K562 (cell line): ENCODE measurements at regions not wholly inside any gene's neighbourhood (a gene's known extent, or its start where the extent isn't known, plus 50 kb on each side); places are given as distances from the start of the nearest gene placed in this dataset.

ENCODE experiments used
- ATAC-seq: fragments of 200-7000 bp; cut with Tn5 transposase; 3 replicates; pipeline ENCODE4 v1.9.1; 2020; ENCODE audit warnings: moderate library complexity
- BruUV-seq: library from RNA; stranded (reverse); fragments of 400-500 nt; replicated peaks from 2 replicates; lab custom pipeline; 2021; lab: Mats Ljungman, UMichigan
- CTCF ChIA-PET: fragments of 300-600 bp; formaldehyde crosslinking; extraction: SDS; loops from one replicate; lab custom pipeline; 2021; ENCODE audit warnings: low intra/inter-chr PET ratio; lab: Yijun Ruan, JAX
- POLR2A ChIA-PET: fragments of 300-600, 350-650 bp; sonication (Branson Sonifier 250); formaldehyde crosslinking; extraction: SDS; loops from one replicate; lab custom pipeline; 2021; ENCODE audit warnings: antibody characterized with exemption, inconsistent platforms; lab: Yijun Ruan, JAX
- DNase-seq, 4 experiments: peaks; one replicate each; pipeline versions ENCODE4 v3.0.0 to v3.0.0-alpha.2; 2011 to 2018; ENCODE audit warnings: low spot score in 3 of 4, mixed read lengths in 3 of 4; ENCODE audit errors: extremely low read depth in 1 of 4
- FAIRE-seq: peaks from 2 replicates; lab custom pipeline; 2011; peaks lifted over from hg19 to GRCh38; lab: Jason Lieb, UNC
- H2AFZ ChIP-seq: 2 replicates; pipeline ENCODE4 v1.6.0; 2011; ENCODE audit warnings: low read depth, low read length, control low read depth, inconsistent platforms
- H3K27ac ChIP-seq: fragments of 200-600 bp; 3 replicates; pipeline ENCODE4 v1.8.0; 2011; ENCODE audit warnings: low read depth, mild to moderate bottlenecking, control low read depth, inconsistent platforms, low read length, moderate library complexity, mixed read lengths; ENCODE audit errors: extremely low read depth
- H3K27me3 ChIP-seq, 2 experiments: fragments of 300-600 bp in 1 of 2; 2 replicates in 1 of 2; 3 replicates in 1 of 2; pipeline versions ENCODE4 v1.6.0 to v1.8.0; 2011; ENCODE audit warnings: inconsistent platforms in 2 of 2, low read length in 2 of 2, mild to moderate bottlenecking in 1 of 2, mixed read lengths in 1 of 2, moderate library complexity in 1 of 2; ENCODE audit not compliant: control insufficient read depth in 2 of 2, insufficient read depth in 2 of 2
- H3K36me3 ChIP-seq: fragments of 300-600 bp; 3 replicates; pipeline ENCODE4 v1.8.0; 2011; ENCODE audit warnings: mild to moderate bottlenecking, low read length, inconsistent platforms; ENCODE audit not compliant: control insufficient read depth, insufficient read depth
- H3K4me1 ChIP-seq, 2 experiments: fragments of 200-600 bp in 1 of 2; replicated peaks in 1 of 2; 2 replicates in 1 of 2; 3 replicates in 1 of 2; pipeline versions ENCODE4 v1.5.1 to v1.8.0; 2011; ENCODE audit warnings: inconsistent platforms in 2 of 2, low read length in 2 of 2, mild to moderate bottlenecking in 1 of 2, mixed read lengths in 1 of 2, moderate library complexity in 1 of 2; ENCODE audit not compliant: control insufficient read depth in 2 of 2, insufficient read depth in 2 of 2
- H3K4me2 ChIP-seq: 2 replicates; pipeline ENCODE4 v1.6.1; 2011; ENCODE audit warnings: low read length, control low read depth, inconsistent platforms, mixed read lengths; ENCODE audit not compliant: insufficient read depth
- H3K4me3 ChIP-seq: fragments of 200-600 bp; sonication (generic), shearing (Covaris generic); 2 replicates; pipeline ENCODE4 v1.5.1; 2016; ENCODE audit warnings: control low read depth, inconsistent platforms
- H3K79me2 ChIP-seq: fragments of 200-600 bp; 3 replicates; pipeline ENCODE4 v1.8.0; 2011; ENCODE audit warnings: low read length, inconsistent platforms; ENCODE audit not compliant: control insufficient read depth, insufficient read depth
- H3K9ac ChIP-seq, 2 experiments: 2 replicates each; pipeline versions ENCODE4 v1.6.0 to v1.6.1; 2011; ENCODE audit warnings: low read depth in 2 of 2, low read length in 2 of 2, control low read depth in 1 of 2, inconsistent platforms in 1 of 2, mild to moderate bottlenecking in 1 of 2, mixed read lengths in 1 of 2; ENCODE audit not compliant: insufficient read depth in 1 of 2
- H3K9me1 ChIP-seq: one replicate; pipeline ENCODE4 v1.6.0; 2011; ENCODE audit warnings: inconsistent platforms, mild to moderate bottlenecking, low read length, moderate library complexity; ENCODE audit not compliant: control insufficient read depth, insufficient read depth
- H3K9me3 ChIP-seq: replicated peaks from 2 replicates; pipeline ENCODE4 v1.5.1; 2011; ENCODE audit warnings: low read depth, low read length, inconsistent platforms; ENCODE audit not compliant: control insufficient read depth, insufficient read depth
- H4K20me1 ChIP-seq: replicated peaks from 2 replicates; pipeline ENCODE4 v1.6.1; 2011; ENCODE audit warnings: low read length, inconsistent platforms, mixed read lengths; ENCODE audit not compliant: control insufficient read depth, insufficient read depth
- BCOR ChIP-seq: fragments of 450-650 bp; IDR thresholded peaks from 2 replicates; pipeline ENCODE4 v1.6.1; 2016
- BHLHE40 ChIP-seq: IDR thresholded peaks from 2 replicates; pipeline ENCODE4 v1.6.1; 2011; ENCODE audit warnings: low read length, improper control_type of control experiment
- E2F3 ChIP-seq: fragments of 250-450 bp; sonication (Bioruptor Pico); IDR thresholded peaks from 2 replicates; pipeline ENCODE4 v1.4.0; 2020; ENCODE audit warnings: mild to moderate bottlenecking
- EP300 ChIP-seq: IDR thresholded peaks from 2 replicates; pipeline ENCODE4 v1.6.1; 2012; ENCODE audit warnings: low read length, improper control_type of control experiment
- ERF ChIP-seq: fragments of 450-650 bp; formaldehyde crosslinking; IDR thresholded peaks from 2 replicates; pipeline ENCODE4 v1.4.0; 2020; ENCODE audit warnings: mild to moderate bottlenecking, mixed read lengths
- ETV6 ChIP-seq, 3 experiments: fragments of 150-350 bp in 1 of 3; sonication (generic) in 1 of 3; formaldehyde crosslinking in 1 of 3; IDR thresholded peaks; 2 replicates each; pipeline versions ENCODE4 v1.6.1 to v1.8.0; 2014 to 2022; ENCODE audit warnings: borderline replicate concordance in 2 of 3, low read depth in 2 of 3, antibody characterized with exemption in 1 of 3, low read length in 1 of 3, mild to moderate bottlenecking in 1 of 3, missing genetic modification reagents in 1 of 3
- HNRNPK ChIP-seq: fragments of 200-400 bp; formaldehyde crosslinking; IDR thresholded peaks from one replicate; pipeline ENCODE4 v1.6.1; 2018; ENCODE audit warnings: mild to moderate bottlenecking, low read depth, low read length; ENCODE audit not compliant: poor library complexity, severe bottlenecking
- MAFG ChIP-seq: fragments of 450-650 bp; conservative IDR thresholded peaks from 2 replicates; pipeline ENCODE4 v1.6.1; 2016; ENCODE audit warnings: missing genetic modification characterization, missing compliant biosample characterization
- NFIX ChIP-seq: fragments of 250-450 bp; sonication (Bioruptor Pico); IDR thresholded peaks from 2 replicates; pipeline ENCODE4 v1.4.0; 2020; ENCODE audit warnings: low read depth, mild to moderate bottlenecking, moderate library complexity
- NR3C1 ChIP-seq: sonication (generic); formaldehyde crosslinking; IDR thresholded peaks from 2 replicates; pipeline ENCODE4 v1.8.1; 2022; ENCODE audit warnings: missing genetic modification reagents
- SRSF1 ChIP-seq: fragments of 200-400 bp; formaldehyde crosslinking; IDR thresholded peaks from 2 replicates; pipeline ENCODE4 v1.6.1; 2017; ENCODE audit warnings: mild to moderate bottlenecking, low read depth, low read length, moderate library complexity
- TEAD1 ChIP-seq, 2 experiments: fragments of 450-650 bp in 1 of 2; sonication (generic) in 1 of 2; formaldehyde crosslinking; IDR thresholded peaks; 2 replicates each; pipeline versions ENCODE4 v1.4.0 to v1.8.0; 2020 to 2022; ENCODE audit warnings: mild to moderate bottlenecking in 2 of 2, missing genetic modification reagents in 1 of 2
- ZBTB34 ChIP-seq: fragments of 250-450 bp; sonication (Bioruptor Pico); IDR thresholded peaks from 2 replicates; pipeline ENCODE4 v1.8.0; 2021; ENCODE audit warnings: mild to moderate bottlenecking, moderate library complexity
- ZC3H11A ChIP-seq: IDR thresholded peaks from 2 replicates; pipeline ENCODE4 v1.6.1; 2012; ENCODE audit warnings: low read depth, low read length, improper control_type of control experiment
- ZKSCAN8 ChIP-seq: fragments of 200-800 bp; sonication (Bioruptor generic); IDR thresholded peaks from 2 replicates; pipeline ENCODE4 v1.6.1; 2016; ENCODE audit warnings: missing genetic modification characterization, missing compliant biosample characterization
- ZNF354B ChIP-seq: fragments of 250-450 bp; sonication (Bioruptor Pico); IDR thresholded peaks from 2 replicates; pipeline ENCODE4 v1.4.0; 2020
- ZNF778 ChIP-seq: fragments of 450-650 bp; formaldehyde crosslinking; IDR thresholded peaks from 2 replicates; pipeline ENCODE4 v1.4.0; 2020; ENCODE audit warnings: mild to moderate bottlenecking, moderate library complexity
- WGBS: fragments of 100-300 bp; shearing (Covaris generic); methylation state at CpG from one replicate; pipeline ENCODE4 v1.1.6; 2016; ENCODE audit warnings: low coverage, mixed read lengths; ENCODE audit not compliant: insufficient coverage; ENCODE audit errors: missing lambda C conversion rate; 5-methylcytosine and 5-hydroxymethylcytosine counted together
- in situ Hi-C: fragments of 300-500 bp; cut with MboI; formaldehyde crosslinking; loops from 4 replicates; pipeline ENCODE4 v1.15.0; 2018; ENCODE audit warnings: inconsistent platforms, mixed read lengths
- intact Hi-C: fragments of 100-400 bp; cut with micrococcal nuclease; formaldehyde crosslinking; loops from 2 replicates; pipeline ENCODE4 v1.14.2; 2022
- TF ChIP-seq, protein P1 (sequence below): fragments of 450-650 bp; IDR thresholded peaks from 2 replicates; pipeline ENCODE4 v1.6.1; 2017; ENCODE audit warnings: mild to moderate bottlenecking, moderate library complexity
- TF ChIP-seq, protein P2 (sequence below): sonication (generic); formaldehyde crosslinking; IDR thresholded peaks from 2 replicates; pipeline ENCODE4 v1.8.0; 2022; ENCODE audit warnings: missing genetic modification reagents, mild to moderate bottlenecking, borderline replicate concordance

DNA sequence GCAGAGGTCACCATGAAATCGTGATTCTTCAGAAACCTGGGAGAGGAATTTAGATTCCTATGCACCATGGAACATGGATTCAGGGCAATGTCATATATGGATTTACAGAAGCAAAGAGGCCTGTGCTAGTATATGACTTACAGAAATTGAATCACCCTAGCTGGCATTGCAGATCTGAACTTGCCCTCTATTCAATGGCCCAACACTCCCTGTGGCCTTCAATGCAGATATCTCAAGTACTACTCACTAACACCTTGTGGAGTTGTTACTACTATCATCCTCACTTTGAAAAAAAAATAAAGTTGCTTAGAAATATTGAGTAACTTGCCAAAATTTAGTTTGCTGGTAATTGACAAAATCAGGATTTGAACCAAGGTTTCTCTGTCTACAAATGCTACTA lies 305.4 kb upstream of the SLITRK1 start:
- 0% methylated on average over 1 of the region's 1 CpG for WGBS

GRCh38 chr13:84139561-84140158 lies 257.4 kb upstream of the SLITRK1 start:
- ATAC-seq (no peak), FAIRE-seq (no peak), DNase-seq (no peak)
- Histone ChIP-seq H2AFZ (no peak overlapping the region), H3K79me2 (no peaks in the 10 kb centered on the region), H3K4me1 (no peaks in the 10 kb centered on the region), H3K4me2 (no peak overlapping the region), H3K27me3 (no peaks in the 10 kb centered on the region), H3K36me3 (no peaks in the 10 kb centered on the region), H3K4me3 (no peak overlapping the region), H3K27ac (no peak overlapping the region), H3K9ac (no peak overlapping the region), H3K9me3 (no peaks in the 10 kb centered on the region), H4K20me1 (no peaks in the 10 kb centered on the region), H3K9me1 (no peaks in the 10 kb centered on the region)
- intact Hi-C loops (no loop called here), in situ Hi-C loops (no loop called here)
- 17% methylated on average over 2 of the region's 2 CpGs for WGBS
- no TSS peak for BruUV-seq
- ChIA-PET POLR2A (no interaction called here), CTCF (no interaction called here)
- TF ChIP-seq BCOR, result no peak
- TF ChIP-seq ZBTB34 (CRISPR knock-in tag), result no peak
- no peak for TF ChIP-seq ZNF778 (CRISPR knock-in tag)
- TF ChIP-seq E2F3 (CRISPR knock-in tag), result no peak
- TF ChIP-seq, protein P1, sequence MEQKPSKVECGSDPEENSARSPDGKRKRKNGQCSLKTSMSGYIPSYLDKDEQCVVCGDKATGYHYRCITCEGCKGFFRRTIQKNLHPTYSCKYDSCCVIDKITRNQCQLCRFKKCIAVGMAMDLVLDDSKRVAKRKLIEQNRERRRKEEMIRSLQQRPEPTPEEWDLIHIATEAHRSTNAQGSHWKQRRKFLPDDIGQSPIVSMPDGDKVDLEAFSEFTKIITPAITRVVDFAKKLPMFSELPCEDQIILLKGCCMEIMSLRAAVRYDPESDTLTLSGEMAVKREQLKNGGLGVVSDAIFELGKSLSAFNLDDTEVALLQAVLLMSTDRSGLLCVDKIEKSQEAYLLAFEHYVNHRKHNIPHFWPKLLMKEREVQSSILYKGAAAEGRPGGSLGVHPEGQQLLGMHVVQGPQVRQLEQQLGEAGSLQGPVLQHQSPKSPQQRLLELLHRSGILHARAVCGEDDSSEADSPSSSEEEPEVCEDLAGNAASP, result no peak
- TF ChIP-seq, protein P2, sequence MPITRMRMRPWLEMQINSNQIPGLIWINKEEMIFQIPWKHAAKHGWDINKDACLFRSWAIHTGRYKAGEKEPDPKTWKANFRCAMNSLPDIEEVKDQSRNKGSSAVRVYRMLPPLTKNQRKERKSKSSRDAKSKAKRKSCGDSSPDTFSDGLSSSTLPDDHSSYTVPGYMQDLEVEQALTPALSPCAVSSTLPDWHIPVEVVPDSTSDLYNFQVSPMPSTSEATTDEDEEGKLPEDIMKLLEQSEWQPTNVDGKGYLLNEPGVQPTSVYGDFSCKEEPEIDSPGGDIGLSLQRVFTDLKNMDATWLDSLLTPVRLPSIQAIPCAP (CRISPR knock-in tag), result no peak
- TF ChIP-seq ZNF354B (CRISPR knock-in tag), result no peak
- no peak for TF ChIP-seq SRSF1
- TF ChIP-seq ERF (CRISPR knock-in tag), result no peak
- no peak for TF ChIP-seq MAFG (tag)
- TF ChIP-seq ZKSCAN8 (CRISPR knock-in tag), result no peak

More for the DNA sequence above, 305.4 kb upstream of the SLITRK1 start:
- Histone ChIP-seq H3K4me1 (no peaks in the 10 kb centered on the region), H3K4me3 (no peak overlapping the region), H2AFZ (no peak overlapping the region), H3K9me3 (no peaks in the 10 kb centered on the region), H4K20me1 (no peaks in the 10 kb centered on the region), H3K79me2 (no peaks in the 10 kb centered on the region), H3K36me3 (no peaks in the 10 kb centered on the region), H3K4me2 (no peak overlapping the region), H3K9ac (no peak overlapping the region), H3K27ac (no peak overlapping the region), H3K27me3 (no peaks in the 10 kb centered on the region), H3K9me1 (no peaks in the 10 kb centered on the region)
- ChIA-PET CTCF (no interaction called here), POLR2A (no interaction called here)
- FAIRE-seq, result no peak
- BruUV-seq, result no TSS peak
- intact Hi-C loops, result no loop called here
- in situ Hi-C loops, result no loop called here
- TF ChIP-seq TEAD1 (CRISPR knock-in tag; IDR thresholded peaks at IDR 0.05) (no peak), ZC3H11A (no peak), EP300 (no peak), ETV6 (IDR thresholded peaks at IDR 0.05; ENCODE audit: borderline replicate concordance in 1 of 2, low read depth in 2 of 2, low read length in 1 of 2) (no peak), ETV6 (CRISPR knock-in tag; IDR thresholded peaks at IDR 0.05; ENCODE audit: borderline replicate concordance) (no peak), HNRNPK (no peak), NR3C1 (no peak), BHLHE40 (no peak), NFIX (no peak)
- no peak for DNase-seq
- ATAC-seq, result no peak
